GM18867 (cell line): ENCODE measurements at regions not wholly inside any gene's neighbourhood (a gene's known extent, or its start where the extent isn't known, plus 50 kb on each side); places are given as distances from the start of the nearest gene placed in this dataset.
"Not testable (repeated sequence)": the region's sequence is repeated elsewhere in the genome, so short reads cannot be mapped to it uniquely, and the experiment has no call there.

Experiments
- ATAC-seq: cut with Tn5 transposase; IDR thresholded peaks from one replicate; pipeline ENCODE4 v1.9.1; 2021; ENCODE audit warnings: mild to moderate bottlenecking, moderate library complexity; ENCODE audit not compliant: unreplicated experiment

DNA sequence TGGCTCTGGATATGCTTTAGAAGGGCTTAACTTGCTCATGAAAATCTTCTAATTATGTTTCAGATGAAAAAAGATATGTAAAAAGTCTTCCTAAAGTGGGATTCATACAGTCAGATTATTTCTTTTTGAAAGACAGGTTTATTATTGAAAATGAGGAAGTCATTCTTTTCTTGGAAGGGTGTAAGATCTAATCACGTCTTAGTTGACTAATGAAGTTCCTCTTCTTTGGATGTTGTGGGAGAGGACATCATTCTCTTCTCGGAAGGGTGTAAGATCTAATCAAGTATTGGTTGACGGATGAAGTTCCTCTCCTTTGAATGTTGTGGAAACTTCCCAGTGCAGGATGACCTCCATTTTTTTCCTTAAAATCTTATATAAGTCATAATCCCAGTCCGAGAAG is 74.9 kb downstream of the ALG10 start:
- no peak for ATAC-seq

GRCh38 chr12:34105392-34105933 is 83.2 kb downstream of the ALG10 start:
- no peak for ATAC-seq

GRCh38 chr12:34106172-34106571 is 83.9 kb downstream of the ALG10 start:
- ATAC-seq = no peak

DNA sequence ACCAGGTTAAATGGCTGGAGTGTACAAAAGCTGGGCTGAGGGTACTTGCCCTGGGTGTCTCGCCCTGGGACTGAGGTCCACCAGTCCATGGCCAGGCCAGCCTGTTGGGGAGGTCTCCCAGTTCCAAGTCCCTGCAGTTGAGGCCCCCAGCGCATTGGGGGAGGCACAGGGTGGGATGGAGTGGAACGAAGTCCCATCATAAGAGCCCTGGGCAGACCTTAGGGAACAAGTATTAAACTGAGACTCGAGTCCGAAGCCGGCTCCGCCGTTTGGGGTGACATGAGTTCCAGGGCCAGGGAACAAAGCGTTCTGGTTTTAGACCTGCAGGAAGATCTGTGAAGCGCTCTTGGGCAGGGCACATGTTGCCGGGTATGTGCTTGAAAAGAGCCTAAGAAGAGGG is 84.7 kb downstream of the ALG10 start:
- ATAC-seq = no peak

- no peak for ATAC-seq
These were observed 85.6 kb downstream of the ALG10 start for GRCh38 chr12:34107781-34108404.

DNA sequence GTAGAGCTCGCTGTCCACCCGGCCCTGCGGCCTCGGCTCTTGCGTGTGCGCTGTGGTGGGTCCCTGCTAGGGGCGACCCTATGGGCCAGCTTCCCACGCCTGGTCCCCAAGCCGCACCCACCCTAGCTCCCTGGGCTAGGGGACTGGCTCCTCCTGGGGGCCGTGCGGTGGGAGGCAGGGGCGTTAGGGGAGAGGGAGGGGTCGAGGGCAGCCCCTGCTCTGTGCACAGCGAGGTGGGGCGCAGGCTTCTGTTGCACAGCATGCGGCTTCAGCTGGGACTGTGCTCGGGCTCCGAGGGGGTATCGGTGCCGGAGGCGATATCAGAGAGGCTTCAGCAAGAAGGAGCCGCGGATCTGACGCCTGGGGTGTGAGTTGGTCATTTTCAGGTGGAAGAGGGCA is 86.1 kb downstream of the ALG10 start:
- ATAC-seq = no peak

DNA sequence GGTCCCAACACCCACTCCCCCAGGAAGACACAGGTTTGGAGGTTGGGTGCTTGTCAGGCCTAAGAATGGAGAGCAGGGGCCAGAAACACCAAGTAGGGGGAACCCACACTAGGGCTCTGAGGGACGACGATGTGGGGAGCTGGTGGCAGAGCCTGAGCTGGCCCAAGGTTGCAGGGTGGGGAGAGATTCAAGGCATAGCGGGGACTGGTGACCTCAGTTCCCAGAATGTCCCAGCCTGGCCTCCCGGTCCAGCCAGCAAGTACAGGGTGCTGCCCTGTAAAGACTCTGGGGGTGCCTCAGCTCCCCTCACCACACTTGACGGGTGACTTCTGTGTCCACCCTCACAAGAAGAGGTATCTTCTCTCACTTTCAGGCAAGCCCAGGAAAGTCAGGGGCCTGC is 86.7 kb downstream of the ALG10 start:
- ATAC-seq = no peak

DNA sequence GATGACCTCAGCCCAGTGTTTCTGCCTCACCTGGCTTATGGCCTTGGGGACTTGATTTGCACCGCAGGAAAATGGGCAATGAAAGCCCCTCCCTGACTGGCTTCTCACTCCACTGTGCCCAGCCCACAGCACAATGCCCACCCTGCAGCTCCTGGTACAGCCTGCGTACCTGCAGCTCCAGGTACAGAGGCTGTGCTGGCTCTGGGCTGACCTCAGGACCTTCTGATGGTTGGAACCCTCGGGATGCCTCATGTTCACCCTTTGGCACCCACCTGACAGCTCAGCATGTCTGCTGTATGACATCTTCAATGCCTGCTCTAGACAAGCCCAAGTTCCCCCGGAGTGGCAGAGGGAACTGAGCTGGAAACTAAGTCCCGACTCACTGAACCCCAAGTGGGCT is 87.1 kb downstream of the ALG10 start:
- ATAC-seq = no peak

GRCh38 chr12:34109909-34110531 is 87.7 kb downstream of the ALG10 start:
- ATAC-seq = not testable (repeated sequence)

DNA sequence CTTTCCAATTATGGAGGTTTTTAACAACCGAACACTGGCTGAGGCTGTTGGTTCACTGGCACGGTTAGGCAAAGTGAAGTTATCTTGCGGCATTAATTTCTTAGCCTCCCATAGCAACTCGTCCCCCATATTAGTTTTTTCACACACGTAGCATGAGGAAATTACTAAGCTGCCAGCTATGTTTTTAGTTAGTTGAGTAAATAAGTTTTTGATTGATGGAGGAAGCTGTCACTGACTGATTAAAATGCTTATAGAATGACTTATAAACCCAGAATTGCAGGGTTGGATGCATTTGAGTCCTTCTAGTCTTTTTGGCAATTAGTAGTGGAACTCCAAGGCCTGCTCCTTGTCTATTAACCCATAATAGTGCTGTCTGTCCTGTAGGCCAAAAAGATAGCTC is 97.1 kb downstream of the ALG10 start:
- no peak for ATAC-seq

GRCh38 chr12:34121360-34121759 is 99.1 kb downstream of the ALG10 start:
- ATAC-seq = no peak

DNA sequence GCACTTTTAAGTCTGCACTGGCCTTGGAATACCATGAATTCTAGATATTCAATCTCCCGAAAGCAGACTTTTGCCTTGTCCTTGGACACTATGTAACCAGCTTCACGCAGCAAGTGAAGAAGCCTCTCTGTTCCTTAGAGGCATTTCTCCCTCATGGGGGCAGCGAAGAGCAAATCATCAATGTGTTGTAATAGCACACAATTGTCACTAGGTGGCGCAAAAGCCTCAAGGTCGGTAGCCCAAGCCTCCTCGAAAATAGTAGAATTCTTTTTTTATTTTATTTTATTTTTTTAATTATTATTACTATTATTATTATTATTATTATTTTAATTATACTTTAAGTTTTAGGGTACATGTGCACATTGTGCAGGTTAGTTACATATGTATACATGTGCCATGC is 100.8 kb downstream of the ALG10 start:
- peak; percentile 73 for ATAC-seq

GRCh38 chr12:34124608-34125007 is 102.3 kb downstream of the ALG10 start:
- ATAC-seq = no peak

DNA sequence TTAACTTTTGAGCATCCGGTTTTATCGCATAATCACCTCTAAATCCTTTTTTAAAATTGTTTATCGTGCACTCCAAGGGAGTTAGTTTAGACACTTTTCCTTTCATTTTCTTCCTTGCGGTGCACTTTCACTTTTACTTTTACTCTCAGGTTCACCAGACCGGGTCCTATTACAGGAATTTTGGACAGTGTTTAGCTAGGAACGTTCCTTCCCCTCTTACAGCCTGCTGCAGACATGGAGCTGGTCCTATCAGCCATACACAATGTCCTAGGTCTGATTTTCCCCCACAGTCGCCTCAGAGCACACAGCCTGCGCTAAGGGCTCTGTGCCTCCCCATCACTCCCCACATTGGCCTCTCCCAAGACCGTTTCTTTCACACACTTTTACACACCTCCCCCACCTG is 103.9 kb downstream of the ALG10 start:
- ATAC-seq = peak; percentile 55

GRCh38 chr12:34126805-34127204 is 104.5 kb downstream of the ALG10 start:
- ATAC-seq = no peak

- ATAC-seq = not testable (repeated sequence)
These were observed 105.1 kb downstream of the ALG10 start for GRCh38 chr12:34127379-34127778.

GRCh38 chr12:34142430-34142829 is 120.1 kb downstream of the ALG10 start:
- ATAC-seq = no peak

- no peak for ATAC-seq
These were observed 128.7 kb downstream of the ALG10 start for GRCh38 chr12:34151019-34151418.

DNA sequence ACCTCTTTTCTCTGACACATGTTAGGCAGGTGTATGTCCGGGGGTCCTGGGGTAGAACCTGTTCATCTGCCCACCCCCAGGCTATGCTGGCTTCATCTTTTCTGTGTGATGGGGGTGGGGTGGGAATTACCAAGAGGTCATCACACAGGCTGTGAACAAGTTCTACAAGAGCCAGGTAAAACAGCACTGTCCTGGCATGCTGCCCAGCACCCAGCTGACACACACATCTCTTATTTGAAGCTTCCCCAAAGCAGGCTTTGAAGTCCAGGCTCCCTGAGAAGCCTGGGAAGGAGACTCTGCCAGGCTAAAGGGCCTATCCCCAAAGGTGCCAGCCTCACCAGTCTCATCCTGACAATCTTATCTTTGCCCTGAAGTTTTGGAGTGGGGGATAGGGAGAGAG is 141.1 kb downstream of the ALG10 start:
- no peak for ATAC-seq

- no peak for ATAC-seq
These were observed 144.2 kb downstream of the ALG10 start for GRCh38 chr12:34166427-34167060.

DNA sequence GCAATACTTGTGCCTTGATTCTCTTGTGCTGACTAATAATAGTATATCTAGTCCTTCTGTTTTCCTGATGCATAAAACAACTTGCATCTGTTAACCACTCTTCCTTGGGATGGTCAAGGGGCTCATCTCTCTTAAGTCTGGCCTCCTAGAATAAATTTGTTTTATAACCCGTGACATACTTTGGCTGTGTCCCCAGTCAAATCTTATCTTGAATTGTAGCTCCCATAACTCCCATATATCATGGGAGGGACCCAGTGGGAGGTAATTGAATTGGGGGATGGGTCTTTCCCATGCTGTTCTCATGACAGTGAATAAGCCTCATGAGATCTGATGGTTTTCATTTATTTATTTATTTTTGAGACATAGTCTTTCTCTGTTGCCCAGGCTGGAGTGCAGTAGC is 146.2 kb downstream of the ALG10 start:
- not testable (repeated sequence) for ATAC-seq

DNA sequence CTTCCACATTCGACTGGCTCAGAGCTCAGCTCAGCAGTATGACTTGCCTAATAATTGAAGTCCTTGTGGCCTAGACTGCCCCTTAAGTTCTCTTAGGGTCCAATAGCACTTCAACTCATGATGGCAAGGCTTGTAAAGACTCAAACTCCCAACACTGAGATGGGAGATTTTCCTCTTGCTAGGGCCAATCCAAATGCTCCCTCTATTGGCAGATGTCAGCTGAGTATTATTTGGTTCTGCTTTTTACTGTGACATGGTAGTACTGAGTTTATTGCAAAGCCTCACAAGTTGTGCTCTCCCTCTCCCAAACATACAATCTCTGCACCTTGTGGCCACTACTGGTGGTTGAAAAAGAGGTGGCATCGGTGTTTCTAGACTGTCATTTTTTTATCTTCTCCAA is 164.2 kb downstream of the ALG10 start:
- ATAC-seq = no peak
